ENCODE measurements at regions not wholly inside any gene's neighbourhood (a gene's known extent, or its start where the extent isn't known, plus 50 kb on each side); places are given as distances from the start of the nearest gene placed in this dataset.

DNA sequence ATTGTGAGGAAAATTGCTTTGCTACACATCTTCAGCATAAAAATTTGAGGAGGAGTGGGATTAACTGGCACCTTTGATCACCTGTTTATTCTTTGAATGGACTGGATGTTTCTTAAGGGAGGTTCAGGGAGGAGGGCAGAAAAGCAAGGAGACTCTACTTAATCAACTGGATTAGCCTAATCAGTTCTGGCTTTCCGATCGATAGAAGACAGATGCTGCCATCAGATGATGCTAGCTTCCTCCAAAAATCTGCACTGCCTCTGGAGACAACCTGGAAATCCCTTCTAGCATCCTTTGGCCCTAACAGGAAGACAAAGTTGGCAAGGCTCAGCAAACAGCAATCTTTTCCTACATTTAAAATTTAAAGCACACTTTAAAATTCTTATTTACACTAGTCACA is 197.8 kb downstream of the EBLN2 start:
- TF ChIP-seq, protein P1, sequence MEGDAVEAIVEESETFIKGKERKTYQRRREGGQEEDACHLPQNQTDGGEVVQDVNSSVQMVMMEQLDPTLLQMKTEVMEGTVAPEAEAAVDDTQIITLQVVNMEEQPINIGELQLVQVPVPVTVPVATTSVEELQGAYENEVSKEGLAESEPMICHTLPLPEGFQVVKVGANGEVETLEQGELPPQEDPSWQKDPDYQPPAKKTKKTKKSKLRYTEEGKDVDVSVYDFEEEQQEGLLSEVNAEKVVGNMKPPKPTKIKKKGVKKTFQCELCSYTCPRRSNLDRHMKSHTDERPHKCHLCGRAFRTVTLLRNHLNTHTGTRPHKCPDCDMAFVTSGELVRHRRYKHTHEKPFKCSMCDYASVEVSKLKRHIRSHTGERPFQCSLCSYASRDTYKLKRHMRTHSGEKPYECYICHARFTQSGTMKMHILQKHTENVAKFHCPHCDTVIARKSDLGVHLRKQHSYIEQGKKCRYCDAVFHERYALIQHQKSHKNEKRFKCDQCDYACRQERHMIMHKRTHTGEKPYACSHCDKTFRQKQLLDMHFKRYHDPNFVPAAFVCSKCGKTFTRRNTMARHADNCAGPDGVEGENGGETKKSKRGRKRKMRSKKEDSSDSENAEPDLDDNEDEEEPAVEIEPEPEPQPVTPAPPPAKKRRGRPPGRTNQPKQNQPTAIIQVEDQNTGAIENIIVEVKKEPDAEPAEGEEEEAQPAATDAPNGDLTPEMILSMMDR (IDR thresholded peaks at IDR 0.05; ENCODE audit: poor library complexity) = no peak
- TF ChIP-seq EZH2 (IDR thresholded peaks at IDR 0.05; ENCODE audit: borderline replicate concordance) (no peak), EZH2phosphoT487 (IDR thresholded peaks at IDR 0.05; ENCODE audit: low read depth, severe bottlenecking, unreplicated experiment) (no peak)
